ENCODE measurements at regions not wholly inside any gene's neighbourhood (a gene's known extent, or its start where the extent isn't known, plus 50 kb on each side); places are given as distances from the start of the nearest gene placed in this dataset.

GRCh38 chr7:13028036-13028824 lies 340.8 kb downstream of the ARL4A start:
- H3K36me3 ChIP-seq (ENCODE audit: control insufficient read depth, low read length) = no peaks in the 10 kb centered on the region
- H3K79me2 ChIP-seq (ENCODE audit: control insufficient read depth, low read length) = no peaks in the 10 kb centered on the region
- no peak for TF ChIP-seq CTCF (IDR thresholded peaks at IDR 0.05; ENCODE audit: low read depth, low read length, poor library complexity, severe bottlenecking)
- no peak for TF ChIP-seq EZH2phosphoT487 (IDR thresholded peaks at IDR 0.05; ENCODE audit: borderline replicate concordance, low read length)
- no peaks in the 10 kb centered on the region for H3K9me3 ChIP-seq (ENCODE audit: control insufficient read depth, insufficient read depth, low read length)
- H3K4me2 ChIP-seq (ENCODE audit: low read length) = no peak overlapping the region
- no peak overlapping the region for H3K27ac ChIP-seq (ENCODE audit: low read depth, low read length)
- H4K20me1 ChIP-seq (ENCODE audit: control insufficient read depth, insufficient read depth, low read depth, low read length) = no peaks in the 10 kb centered on the region
- H3K4me1 ChIP-seq (ENCODE audit: control insufficient read depth, low read length) = no peaks in the 10 kb centered on the region
- H3K4me3 ChIP-seq (ENCODE audit: low read length) = no peak overlapping the region
- H3K27me3 ChIP-seq (ENCODE audit: control insufficient read depth, low read length) = no peaks in the 10 kb centered on the region
- H3K9me2 ChIP-seq (replicated peaks; ENCODE audit: control insufficient read depth, low read length) = no peaks in the 10 kb centered on the region
- H3F3A ChIP-seq (ENCODE audit: control insufficient read depth, insufficient read depth) = no peaks in the 10 kb centered on the region

GRCh38 chr7:13028825-13029099 lies 341.3 kb downstream of the ARL4A start:
- H3K9me2 ChIP-seq (replicated peaks; ENCODE audit: control insufficient read depth, low read length) = no peaks in the 10 kb centered on the region
- H3K36me3 ChIP-seq (ENCODE audit: control insufficient read depth, low read length) = no peaks in the 10 kb centered on the region
- no peaks in the 10 kb centered on the region for H3F3A ChIP-seq (ENCODE audit: control insufficient read depth, insufficient read depth)
- no peaks in the 10 kb centered on the region for H3K27me3 ChIP-seq (ENCODE audit: control insufficient read depth, low read length)
- TF ChIP-seq CTCF (IDR thresholded peaks at IDR 0.05; ENCODE audit: low read depth, low read length, poor library complexity, severe bottlenecking) (no peak), EZH2phosphoT487 (IDR thresholded peaks at IDR 0.05; ENCODE audit: borderline replicate concordance, low read length) (no peak)
- H3K4me2 ChIP-seq (ENCODE audit: low read length) = no peak overlapping the region
- H3K9me3 ChIP-seq (ENCODE audit: control insufficient read depth, insufficient read depth, low read length) = no peaks in the 10 kb centered on the region
- H3K79me2 ChIP-seq (ENCODE audit: control insufficient read depth, low read length) = no peaks in the 10 kb centered on the region
- no peak overlapping the region for H3K27ac ChIP-seq (ENCODE audit: low read depth, low read length)
- no peaks in the 10 kb centered on the region for H4K20me1 ChIP-seq (ENCODE audit: control insufficient read depth, insufficient read depth, low read depth, low read length)
- no peak overlapping the region for H3K4me3 ChIP-seq (ENCODE audit: low read length)
- no peaks in the 10 kb centered on the region for H3K4me1 ChIP-seq (ENCODE audit: control insufficient read depth, low read length)

GRCh38 chr7:13031468-13031867 lies 344.0 kb downstream of the ARL4A start:
- Histone ChIP-seq H3K79me2 (ENCODE audit: control insufficient read depth, low read length) (no peaks in the 10 kb centered on the region), H3K4me2 (ENCODE audit: low read length) (no peak overlapping the region), H3K4me1 (ENCODE audit: control insufficient read depth, low read length) (no peaks in the 10 kb centered on the region), H3K27me3 (ENCODE audit: control insufficient read depth, low read length) (no peaks in the 10 kb centered on the region), H4K20me1 (ENCODE audit: control insufficient read depth, insufficient read depth, low read depth, low read length) (no peaks in the 10 kb centered on the region), H3K36me3 (ENCODE audit: control insufficient read depth, low read length) (no peaks in the 10 kb centered on the region), H3K4me3 (ENCODE audit: low read length) (no peak overlapping the region), H3K27ac (ENCODE audit: low read depth, low read length) (no peak overlapping the region), H3K9me3 (ENCODE audit: control insufficient read depth, insufficient read depth, low read length) (no peaks in the 10 kb centered on the region), H3K9me2 (replicated peaks; ENCODE audit: control insufficient read depth, low read length) (no peaks in the 10 kb centered on the region), H3F3A (ENCODE audit: control insufficient read depth, insufficient read depth) (no peaks in the 10 kb centered on the region)
- TF ChIP-seq EZH2phosphoT487 (IDR thresholded peaks at IDR 0.05; ENCODE audit: borderline replicate concordance, low read length) (no peak), CTCF (IDR thresholded peaks at IDR 0.05; ENCODE audit: low read depth, low read length, poor library complexity, severe bottlenecking) (no peak)

All from DOHH2 (cell line).